SU-DHL-6 (cell line): ENCODE measurements at regions not wholly inside any gene's neighbourhood (a gene's known extent, or its start where the extent isn't known, plus 50 kb on each side); places are given as distances from the start of the nearest gene placed in this dataset.

Source experiments
- CTCF ChIP-seq: fragments of 200-600 bp; sonication (generic); IDR thresholded peaks from one replicate; pipeline ENCODE4 v1.5.1; 2017; ENCODE audit warnings: antibody characterized with exemption, mild to moderate bottlenecking, low read length, moderate library complexity; ENCODE audit not compliant: insufficient read depth, poor library complexity, severe bottlenecking
- EZH2phosphoT487 ChIP-seq: fragments of 200-600 bp; sonication (generic), shearing (Covaris generic); conservative IDR thresholded peaks from 2 replicates; pipeline ENCODE4 v1.6.1; 2018; ENCODE audit warnings: mild to moderate bottlenecking, antibody characterized with exemption, low read length, moderate library complexity, mixed read lengths

GRCh38 chr12:14068961-14069360, 87.6 kb upstream of the GRIN2B start:
- TF ChIP-seq CTCF (no peak), EZH2phosphoT487 (no peak)
